HG03378 (cell line): ENCODE measurements at regions not wholly inside any gene's neighbourhood (a gene's known extent, or its start where the extent isn't known, plus 50 kb on each side); places are given as distances from the start of the nearest gene placed in this dataset.
"Not testable (repeated sequence)": the region's sequence is repeated elsewhere in the genome, so short reads cannot be mapped to it uniquely, and the experiment has no call there.

Experiments
- ATAC-seq: cut with Tn5 transposase; IDR thresholded peaks from one replicate; pipeline ENCODE4 v1.9.1; 2021; ENCODE audit warnings: mild to moderate bottlenecking, moderate library complexity; ENCODE audit not compliant: unreplicated experiment

GRCh38 chr7:112540839-112541577 lies 60.2 kb downstream of the LSMEM1 start:
- no peak for ATAC-seq

GRCh38 chr7:112546723-112547513 lies 66.1 kb downstream of the LSMEM1 start:
- no peak for ATAC-seq

GRCh38 chr7:112547916-112548315 lies 67.1 kb downstream of the LSMEM1 start:
- ATAC-seq, result no peak

- ATAC-seq, result peak; percentile 89
Observed at GRCh38 chr7:112550468-112551060, 69.8 kb downstream of the LSMEM1 start.

- ATAC-seq, result not testable (repeated sequence)
Observed at GRCh38 chr7:112551521-112551920, 70.7 kb downstream of the LSMEM1 start.

GRCh38 chr7:112554591-112554990 lies 73.8 kb downstream of the LSMEM1 start:
- ATAC-seq, result no peak

GRCh38 chr7:112556633-112557032 lies 75.8 kb downstream of the LSMEM1 start:
- peak; percentile 100 for ATAC-seq

GRCh38 chr7:112566442-112567324 lies 85.9 kb downstream of the LSMEM1 start:
- no peak for ATAC-seq

GRCh38 chr7:112567388-112567787 lies 86.6 kb downstream of the LSMEM1 start:
- ATAC-seq, result no peak

- no peak for ATAC-seq
Observed at GRCh38 chr7:112571852-112572607, 91.2 kb downstream of the LSMEM1 start.

GRCh38 chr7:112572669-112573301 lies 92.0 kb downstream of the LSMEM1 start:
- no peak for ATAC-seq

GRCh38 chr7:112573302-112574039 lies 92.7 kb downstream of the LSMEM1 start:
- no peak for ATAC-seq

- ATAC-seq, result no peak
Observed at GRCh38 chr7:112575864-112576263, 95.1 kb downstream of the LSMEM1 start.

- ATAC-seq, result no peak
Observed at GRCh38 chr7:112579388-112579787, 98.6 kb downstream of the LSMEM1 start.

- ATAC-seq, result no peak
Observed at GRCh38 chr7:112580717-112581435, 100.1 kb downstream of the LSMEM1 start.

GRCh38 chr7:112581529-112581928 lies 100.7 kb downstream of the LSMEM1 start:
- no peak for ATAC-seq

- no peak for ATAC-seq
Observed at GRCh38 chr7:112584290-112584689, 103.5 kb downstream of the LSMEM1 start.

- ATAC-seq, result no peak
Observed at GRCh38 chr7:112587504-112587903, 106.7 kb downstream of the LSMEM1 start.
